ENCODE measurements at regions not wholly inside any gene's neighbourhood (a gene's known extent, or its start where the extent isn't known, plus 50 kb on each side); places are given as distances from the start of the nearest gene placed in this dataset.
"Not testable (repeated sequence)": the region's sequence is repeated elsewhere in the genome, so short reads cannot be mapped to it uniquely, and the experiment has no call there.

DNA sequence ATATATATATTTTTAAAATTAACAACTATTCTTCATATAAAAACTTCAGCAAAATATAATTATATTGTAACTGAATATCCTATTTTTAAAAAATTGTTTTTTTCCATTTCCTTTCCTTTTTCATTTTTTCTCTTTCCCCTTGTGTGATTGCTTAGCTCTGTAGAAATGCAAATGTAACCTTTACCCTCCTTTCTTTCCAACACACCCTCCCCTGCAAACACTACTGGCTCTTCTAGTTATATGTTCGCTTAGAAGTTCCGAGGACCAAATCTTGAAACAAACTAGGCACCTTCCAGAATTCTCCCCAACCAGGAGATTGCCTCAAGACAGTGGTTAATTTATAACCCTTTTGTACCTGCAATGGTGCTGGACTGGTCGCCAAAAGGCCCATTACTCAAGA, 1980.0 kb upstream of the CDH6 start:
- no peak for DNase-seq

DNA sequence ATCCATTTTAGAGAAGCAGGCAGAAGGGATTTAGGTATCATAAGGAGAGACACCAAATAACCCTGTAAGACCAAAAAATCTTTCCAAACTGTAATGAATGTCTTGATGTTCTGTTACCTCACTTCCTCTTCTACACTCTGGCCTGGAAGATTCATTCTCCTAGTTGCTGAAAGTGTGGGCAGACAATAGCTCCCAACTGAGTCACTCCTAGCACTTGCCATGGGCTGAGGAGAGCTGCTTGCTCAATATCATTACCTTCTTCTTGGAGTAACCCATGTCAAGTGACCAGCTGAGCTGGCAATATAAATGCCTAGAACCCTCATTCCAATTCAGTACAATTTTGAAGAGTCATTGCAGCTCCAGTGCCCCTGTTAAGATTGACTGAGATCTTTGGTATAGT, 1985.5 kb upstream of the CDH6 start:
- no peak for DNase-seq

GRCh38 chr5:29203049-29203448, 1990.4 kb upstream of the CDH6 start:
- DNase-seq: no peak

DNA sequence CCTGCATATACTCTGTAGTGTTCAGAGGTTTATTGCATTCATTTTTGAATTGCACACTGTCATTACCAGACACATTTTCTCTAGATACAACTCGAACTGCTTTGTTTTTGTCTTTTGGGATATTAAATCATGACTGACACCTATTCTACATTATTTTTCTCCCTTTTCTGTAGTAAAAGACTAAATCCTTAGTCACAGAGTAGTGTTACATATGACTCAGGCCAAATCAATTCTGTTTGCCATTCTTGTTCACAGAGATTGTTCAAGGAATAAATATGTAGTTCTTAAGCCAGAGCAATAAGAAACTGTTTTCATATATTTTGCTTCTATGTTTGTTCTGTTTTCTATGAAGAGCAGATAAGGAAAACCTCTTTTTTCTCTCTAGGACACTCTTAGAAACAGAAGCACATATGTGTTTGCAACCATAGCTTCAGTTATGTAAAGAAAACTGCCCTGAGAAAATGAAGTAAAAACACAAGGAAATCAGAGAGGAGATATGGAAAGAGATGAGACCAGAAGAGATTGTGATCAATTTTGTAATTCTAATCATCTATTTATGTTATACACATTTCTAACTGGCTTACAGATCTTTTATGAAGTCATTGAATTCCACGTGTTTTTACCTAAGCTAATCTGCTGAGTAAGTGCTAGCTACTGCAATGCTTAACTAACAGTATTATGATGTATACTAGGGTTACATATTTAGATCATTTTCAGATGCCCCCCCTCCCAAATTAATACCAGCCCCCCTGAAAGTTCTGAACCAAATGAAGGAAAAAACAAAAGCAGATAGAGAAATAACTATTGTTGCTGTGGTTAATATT, 1995.6 kb upstream of the CDH6 start:
- DNase-seq: no peak

GRCh38 chr5:29193972-29194371, 1999.5 kb upstream of the CDH6 start:
- no peak for DNase-seq

DNA sequence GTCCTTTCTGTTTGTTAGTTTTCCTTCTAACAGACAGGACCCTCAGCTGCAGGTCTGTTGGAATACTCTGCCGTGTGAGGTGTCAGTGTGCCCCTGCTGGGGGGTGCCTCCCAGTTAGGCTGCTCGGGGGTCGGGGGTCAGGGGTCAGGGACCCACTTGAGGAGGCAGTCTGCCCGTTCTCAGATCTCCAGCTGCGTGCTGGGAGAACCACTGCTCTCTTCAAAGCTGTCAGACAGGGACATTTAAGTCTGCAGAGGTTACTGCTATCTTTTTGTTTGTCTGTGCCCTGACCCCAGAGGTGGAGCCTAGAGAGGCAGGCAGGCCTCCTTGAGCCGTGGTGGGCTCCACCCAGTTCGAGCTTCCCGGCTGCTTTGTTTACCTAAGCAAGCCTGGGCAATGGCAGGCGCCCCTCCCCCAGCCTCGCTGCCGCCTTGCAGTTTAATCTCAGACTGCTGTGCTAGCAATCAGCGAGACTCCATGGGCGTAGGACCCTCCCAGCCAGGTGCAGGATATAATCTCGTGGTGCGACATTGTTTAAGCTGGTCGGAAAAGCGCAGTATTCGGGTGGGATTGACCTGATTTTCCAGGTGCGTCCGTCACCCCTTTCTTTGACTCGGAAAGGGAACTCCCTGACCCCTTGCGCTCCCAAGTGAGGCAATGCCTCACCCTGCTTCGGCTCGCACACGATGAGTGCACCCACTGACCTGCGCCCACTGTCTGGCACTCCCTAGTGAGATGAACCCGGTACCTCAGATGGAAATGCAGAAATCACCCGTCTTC, 2002.0 kb upstream of the CDH6 start:
- not testable (repeated sequence) for DNase-seq

GRCh38 chr5:29190398-29190797, 2003.1 kb upstream of the CDH6 start:
- not testable (repeated sequence) for DNase-seq

GRCh38 chr5:29186380-29186779, 2007.1 kb upstream of the CDH6 start:
- not testable (repeated sequence) for DNase-seq

DNA sequence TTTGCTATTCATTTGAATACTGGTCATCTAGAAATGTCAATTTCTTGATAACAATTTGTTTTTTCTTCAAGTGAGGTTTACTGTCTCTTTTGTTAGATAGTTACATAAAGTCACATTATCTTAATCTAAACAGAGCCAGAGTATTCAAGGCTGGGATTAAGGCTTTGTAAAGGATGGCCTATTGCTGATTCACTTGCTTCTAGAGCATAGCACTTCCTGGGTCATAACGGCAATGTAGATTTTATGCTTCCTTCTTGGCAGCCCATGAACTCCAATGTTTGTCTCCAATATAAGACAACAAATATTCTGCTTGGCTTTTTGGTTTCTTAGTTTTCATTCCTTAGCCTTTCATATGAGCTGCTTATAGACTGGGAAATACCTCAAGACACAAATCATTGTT, 2007.9 kb upstream of the CDH6 start:
- no peak for DNase-seq

- DNase-seq: no peak
Observed at GRCh38 chr5:29175774-29176173, 2017.7 kb upstream of the CDH6 start.

GRCh38 chr5:29170599-29170998, 2022.9 kb upstream of the CDH6 start:
- DNase-seq: no peak

DNA sequence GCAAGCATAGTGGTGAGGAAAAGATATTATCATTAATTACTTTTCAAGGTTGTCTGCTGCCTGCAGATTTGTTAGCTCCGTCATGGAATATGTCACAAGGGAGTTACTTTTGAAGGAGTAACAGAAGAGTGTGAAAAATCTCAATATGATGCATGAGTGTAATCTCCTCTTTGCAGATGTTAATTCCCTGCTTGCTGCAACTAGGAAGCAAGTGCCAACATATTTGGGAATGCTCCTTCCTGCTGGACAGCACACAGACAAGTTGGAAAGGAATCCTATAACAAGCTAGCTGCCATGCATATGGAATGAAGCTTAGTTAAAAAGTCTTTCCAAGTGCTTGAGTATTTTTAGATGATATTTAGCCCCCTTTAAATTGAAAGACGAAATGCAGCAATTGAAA, 2023.6 kb upstream of the CDH6 start:
- DNase-seq: no peak

GRCh38 chr5:29162297-29162696, 2031.2 kb upstream of the CDH6 start:
- DNase-seq: no peak

GRCh38 chr5:29161399-29162291, 2031.8 kb upstream of the CDH6 start:
- DNase-seq: no peak

- no peak for DNase-seq
Observed at GRCh38 chr5:29157975-29158374, 2035.5 kb upstream of the CDH6 start.

DNA sequence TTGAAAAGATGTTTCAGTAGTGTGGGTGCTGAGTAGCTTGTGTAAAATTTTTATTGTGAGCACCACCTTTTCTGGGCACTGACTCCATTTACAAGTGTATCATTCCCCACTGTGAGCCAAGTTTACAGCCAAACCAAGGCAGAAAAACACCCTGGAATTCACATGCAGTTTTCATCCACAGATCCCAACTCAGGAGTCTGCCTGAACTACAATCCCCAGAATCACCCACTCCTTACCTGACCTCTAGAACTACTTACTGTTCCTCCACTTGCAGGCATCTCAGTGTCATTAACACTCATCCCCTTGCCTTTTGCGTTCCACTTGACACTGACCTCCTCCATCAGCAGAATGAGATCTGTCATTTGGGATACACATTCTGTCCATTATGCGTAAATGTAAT, 2042.6 kb upstream of the CDH6 start:
- DNase-seq: no peak

GRCh38 chr5:29148581-29148980, 2044.9 kb upstream of the CDH6 start:
- DNase-seq: no peak

- no peak for DNase-seq
Observed at GRCh38 chr5:29148073-29148472, 2045.4 kb upstream of the CDH6 start.

DNA sequence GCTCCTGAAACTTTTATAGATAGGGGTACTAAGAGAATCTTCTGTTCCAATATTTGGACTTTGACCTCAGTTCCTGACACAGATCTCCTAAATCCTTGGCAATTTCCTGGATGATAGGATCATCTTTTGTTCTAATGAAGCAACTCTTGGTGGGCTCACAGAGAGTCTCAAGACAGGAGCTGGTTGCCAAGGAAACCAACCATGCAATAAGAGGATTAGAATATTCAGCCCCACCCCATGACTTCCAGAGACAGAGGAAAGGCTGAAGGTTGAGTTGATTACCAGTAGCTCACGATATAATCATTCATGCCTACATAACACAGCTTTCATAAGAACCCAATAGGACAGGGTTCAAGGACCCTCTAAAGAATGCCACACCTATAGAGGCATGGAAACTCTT, 2050.2 kb upstream of the CDH6 start:
- DNase-seq: no peak

- DNase-seq: no peak
Observed at GRCh38 chr5:29134418-29134817, 2059.1 kb upstream of the CDH6 start.

DNA sequence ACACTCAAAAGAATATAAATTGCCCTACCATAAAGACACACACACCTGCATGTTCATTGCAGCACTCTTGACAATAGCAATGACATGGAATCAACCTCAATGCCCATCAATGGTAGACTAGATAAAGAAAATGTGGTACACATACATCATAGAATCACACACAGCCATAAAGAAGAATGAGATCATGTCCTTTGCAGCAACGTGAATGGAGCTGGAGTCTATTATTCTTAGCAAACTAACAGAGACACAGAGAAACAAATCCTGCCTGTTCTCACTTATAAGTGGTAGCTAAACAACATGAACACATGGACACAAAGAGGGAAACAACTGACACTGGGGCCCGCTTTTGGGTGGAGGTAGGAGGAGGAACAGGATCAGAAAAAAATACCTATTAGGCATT, 2062.2 kb upstream of the CDH6 start:
- no peak for DNase-seq

DNA sequence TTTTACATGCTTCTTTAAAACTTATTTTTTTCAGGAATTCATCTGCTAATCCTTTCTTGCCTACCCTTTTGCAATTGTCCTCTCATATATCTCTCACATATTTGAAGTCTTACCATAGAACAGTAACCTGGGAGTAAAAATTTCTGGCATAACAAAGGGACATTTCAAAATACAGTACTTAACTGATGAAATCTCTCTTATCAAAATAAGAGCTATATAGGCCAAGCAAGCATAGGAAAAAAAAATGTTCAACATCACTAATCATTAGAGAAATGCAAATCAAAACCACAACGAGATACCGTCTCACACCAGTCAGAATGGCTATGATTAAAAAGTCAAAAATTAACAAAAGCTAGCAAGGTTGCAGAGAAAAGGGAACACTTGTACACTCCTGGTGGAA, 2062.7 kb upstream of the CDH6 start:
- no peak for DNase-seq

- DNase-seq: not testable (repeated sequence)
Observed at GRCh38 chr5:29127524-29128156, 2065.8 kb upstream of the CDH6 start.

Data from NCI-H1092 (cell line).